8988T (cell line): ENCODE measurements at regions not wholly inside any gene's neighbourhood (a gene's known extent, or its start where the extent isn't known, plus 50 kb on each side); places are given as distances from the start of the nearest gene placed in this dataset.
"Not testable (repeated sequence)": the region's sequence is repeated elsewhere in the genome, so short reads cannot be mapped to it uniquely, and the experiment has no call there.

ENCODE experiments used
- DNase-seq: peaks from one replicate; pipeline ENCODE4 v3.0.0; 2011

- no peak for DNase-seq
Observed at GRCh38 chr1:30660241-30660640, 63.1 kb downstream of the MATN1 start.

- no peak for DNase-seq
Observed at GRCh38 chr1:30659702-30660101, 63.7 kb downstream of the MATN1 start.

- not testable (repeated sequence) for DNase-seq
Observed at GRCh38 chr1:30658375-30658774, 65.0 kb downstream of the MATN1 start.

- DNase-seq: no peak
Observed at GRCh38 chr1:30658014-30658336, 65.4 kb downstream of the MATN1 start.

GRCh38 chr1:30657131-30658013 lies 66.0 kb downstream of the MATN1 start:
- DNase-seq: no peak

GRCh38 chr1:30656171-30656940 lies 67.0 kb downstream of the MATN1 start:
- no peak for DNase-seq

- no peak for DNase-seq
Observed at GRCh38 chr1:30655672-30656071, 67.7 kb downstream of the MATN1 start.

- no peak for DNase-seq
Observed at GRCh38 chr1:30654188-30654587, 69.2 kb downstream of the MATN1 start.

GRCh38 chr1:30652152-30652841 lies 71.1 kb downstream of the MATN1 start:
- DNase-seq: no peak

GRCh38 chr1:30651395-30651794 lies 72.0 kb downstream of the MATN1 start:
- DNase-seq: not testable (repeated sequence)

- DNase-seq: no peak
Observed at GRCh38 chr1:30650968-30651320, 72.4 kb downstream of the MATN1 start.

GRCh38 chr1:30650038-30650967 lies 73.1 kb downstream of the MATN1 start:
- DNase-seq: no peak

GRCh38 chr1:30649321-30649991 lies 73.9 kb downstream of the MATN1 start:
- no peak for DNase-seq

GRCh38 chr1:30648408-30649000 lies 74.9 kb downstream of the MATN1 start:
- no peak for DNase-seq

- DNase-seq: no peak
Observed at GRCh38 chr1:30645807-30646206, 77.6 kb downstream of the MATN1 start.

- no peak for DNase-seq
Observed at GRCh38 chr1:30642391-30643120, 80.8 kb downstream of the MATN1 start.

- no peak for DNase-seq
Observed at GRCh38 chr1:30641572-30642353, 81.6 kb downstream of the MATN1 start.

GRCh38 chr1:30639881-30640452 lies 83.4 kb downstream of the MATN1 start:
- DNase-seq: no peak

- no peak for DNase-seq
Observed at GRCh38 chr1:30638811-30639210, 84.6 kb downstream of the MATN1 start.

GRCh38 chr1:30638086-30638485 lies 85.3 kb downstream of the MATN1 start:
- DNase-seq: no peak
